H9 (cell line): ENCODE measurements at regions not wholly inside any gene's neighbourhood (a gene's known extent, or its start where the extent isn't known, plus 50 kb on each side); places are given as distances from the start of the nearest gene placed in this dataset.

Source experiments
- DNase-seq: peaks from one replicate; pipeline ENCODE4 v3.0.0-alpha.2; 2017
- H2AFZ ChIP-seq: one replicate; pipeline ENCODE4 v1.6.1; 2013; ENCODE audit warnings: mild to moderate bottlenecking, low read length, control low read depth, moderate library complexity
- H2AK5ac ChIP-seq: 2 replicates; pipeline ENCODE4 v1.6.1; 2013; ENCODE audit warnings: low read length, control low read depth, mixed read lengths; ENCODE audit not compliant: insufficient read length
- H2BK120ac ChIP-seq: one replicate; pipeline ENCODE4 v1.6.1; 2013; ENCODE audit warnings: low read depth, mild to moderate bottlenecking, low read length, control low read depth, inconsistent platforms; ENCODE audit not compliant: poor library complexity, severe bottlenecking
- H2BK12ac ChIP-seq: 2 replicates; pipeline ENCODE4 v1.6.1; 2013; ENCODE audit warnings: low read length, control low read depth, mixed read lengths, low read depth; ENCODE audit not compliant: insufficient read length
- H2BK15ac ChIP-seq: 2 replicates; pipeline ENCODE4 v1.6.1; 2013; ENCODE audit warnings: low read depth, low read length, control low read depth
- H2BK20ac ChIP-seq: one replicate; pipeline ENCODE4 v1.6.1; 2013; ENCODE audit warnings: low read depth, mild to moderate bottlenecking, low read length, control low read depth, inconsistent platforms; ENCODE audit not compliant: poor library complexity, severe bottlenecking
- H2BK5ac ChIP-seq: 2 replicates; pipeline ENCODE4 v1.6.1; 2013; ENCODE audit warnings: low read length, control low read depth, mixed read lengths; ENCODE audit not compliant: insufficient read length
- H3K14ac ChIP-seq: 2 replicates; pipeline ENCODE4 v1.6.1; 2013; ENCODE audit warnings: low read length, control low read depth; ENCODE audit not compliant: insufficient read depth
- H3K18ac ChIP-seq: 2 replicates; pipeline ENCODE4 v1.6.1; 2013; ENCODE audit warnings: low read depth, mild to moderate bottlenecking, mixed read lengths, low read length, control low read depth; ENCODE audit not compliant: insufficient read length
- H3K23ac ChIP-seq: 2 replicates; pipeline ENCODE4 v1.6.1; 2013; ENCODE audit warnings: low read length, control low read depth, mixed read lengths, low read depth; ENCODE audit not compliant: insufficient read length
- H3K23me2 ChIP-seq: 2 replicates; pipeline ENCODE4 v1.6.1; 2013; ENCODE audit warnings: low read depth, mild to moderate bottlenecking, mixed read lengths, low read length, control low read depth; ENCODE audit not compliant: insufficient read length, poor library complexity, severe bottlenecking
- H3K27ac ChIP-seq: 2 replicates; pipeline ENCODE4 v1.5.1; 2013; ENCODE audit warnings: low read length, control low read depth, mixed read lengths, low read depth; ENCODE audit not compliant: insufficient read length
- H3K27me3 ChIP-seq: 2 replicates; pipeline ENCODE4 v1.6.1; 2013; ENCODE audit warnings: low read length, control low read depth, inconsistent platforms; ENCODE audit not compliant: insufficient read depth
- H3K4ac ChIP-seq: 2 replicates; pipeline ENCODE4 v1.6.1; 2013; ENCODE audit warnings: low read depth, mild to moderate bottlenecking, control low read depth, inconsistent platforms, low read length, moderate library complexity
- H3K4me1 ChIP-seq: 2 replicates; pipeline ENCODE4 v1.6.1; 2013; ENCODE audit warnings: low read length, control low read depth, inconsistent platforms; ENCODE audit not compliant: insufficient read depth
- H3K4me2 ChIP-seq: 2 replicates; pipeline ENCODE4 v1.6.1; 2013; ENCODE audit warnings: low read length, control low read depth, mixed read lengths; ENCODE audit not compliant: insufficient read length, insufficient read depth
- H3K56ac ChIP-seq: 2 replicates; pipeline ENCODE4 v1.6.1; 2013; ENCODE audit warnings: low read depth, mild to moderate bottlenecking, mixed read lengths, low read length, control low read depth; ENCODE audit not compliant: insufficient read length
- H3K79me1 ChIP-seq: 2 replicates; pipeline ENCODE4 v1.6.1; 2013; ENCODE audit warnings: low read depth, mild to moderate bottlenecking, moderate library complexity, low read length, control low read depth, inconsistent platforms; ENCODE audit not compliant: insufficient read depth, poor library complexity, severe bottlenecking
- H3K79me2 ChIP-seq: 2 replicates; pipeline ENCODE4 v1.6.1; 2013; ENCODE audit warnings: low read length, control low read depth, inconsistent platforms; ENCODE audit not compliant: insufficient read depth
- H3K9ac ChIP-seq: 2 replicates; pipeline ENCODE4 v1.6.1; 2013; ENCODE audit warnings: low read length, control low read depth, mixed read lengths; ENCODE audit not compliant: insufficient read length; ENCODE audit errors: extremely low read depth
- H3K9me3 ChIP-seq: one replicate; pipeline ENCODE4 v1.6.1; 2013; ENCODE audit warnings: low read depth, low read length, inconsistent platforms; ENCODE audit not compliant: control insufficient read depth
- H3T11ph ChIP-seq: one replicate; pipeline ENCODE4 v1.6.1; 2013; ENCODE audit warnings: mild to moderate bottlenecking, low read length, control low read depth, inconsistent platforms
- H4K20me1 ChIP-seq: one replicate; pipeline ENCODE4 v1.6.1; 2013; ENCODE audit not compliant: control insufficient read depth, insufficient read length, insufficient read depth
- H4K5ac ChIP-seq: 2 replicates; pipeline ENCODE4 v1.6.1; 2013; ENCODE audit warnings: low read depth, mild to moderate bottlenecking, mixed read lengths, low read length, control low read depth; ENCODE audit not compliant: insufficient read length
- H4K8ac ChIP-seq: replicated peaks from 2 replicates; pipeline ENCODE4 v1.6.1; 2013; ENCODE audit warnings: low read length, control low read depth, mixed read lengths, low read depth; ENCODE audit not compliant: insufficient read length
- H4K91ac ChIP-seq: 2 replicates; pipeline ENCODE4 v1.6.1; 2013; ENCODE audit warnings: low read depth, mild to moderate bottlenecking, moderate library complexity, mixed read lengths, low read length, control low read depth; ENCODE audit not compliant: insufficient read length
- H3K27ac Mint-ChIP-seq, 3 experiments: 2 replicates in 2 of 3; 3 replicates in 1 of 3; pipeline ENCODE4 v1.8.0; 2020 to 2021; ENCODE audit warnings: mixed read lengths in 3 of 3, mild to moderate bottlenecking in 1 of 3, moderate library complexity in 1 of 3
- H3K27me3 Mint-ChIP-seq: 2 replicates; pipeline ENCODE4 v1.8.0; 2021; ENCODE audit warnings: low read depth, mild to moderate bottlenecking, moderate library complexity, mixed read lengths
- H3K36me3 Mint-ChIP-seq, 3 experiments: 2 replicates in 2 of 3; 3 replicates in 1 of 3; pipeline ENCODE4 v1.8.0; 2020 to 2021; ENCODE audit warnings: low read depth in 3 of 3, mixed read lengths in 3 of 3; ENCODE audit not compliant: insufficient read depth in 1 of 3
- H3K4me1 Mint-ChIP-seq, 2 experiments: 2 replicates each; pipeline ENCODE4 v1.8.0; 2020; ENCODE audit warnings: mixed read lengths in 2 of 2
- H3K4me3 Mint-ChIP-seq, 2 experiments: 2 replicates in 1 of 2; 3 replicates in 1 of 2; pipeline ENCODE4 v1.8.0; 2020 to 2021; ENCODE audit warnings: mild to moderate bottlenecking in 2 of 2, mixed read lengths in 2 of 2, moderate library complexity in 1 of 2
- H3K9me3 Mint-ChIP-seq, 2 experiments: 2 replicates in 1 of 2; 3 replicates in 1 of 2; pipeline ENCODE4 v1.8.0; 2020; ENCODE audit warnings: mild to moderate bottlenecking in 2 of 2, mixed read lengths in 2 of 2, moderate library complexity in 1 of 2
- CTCF ChIP-seq: fragments of 200-600 bp; sonication (generic); conservative IDR thresholded peaks from 3 replicates; pipeline ENCODE4 v1.8.0; 2021; ENCODE audit warnings: antibody characterized with exemption, mild to moderate bottlenecking
- WGBS: extraction: QIAGEN DNeasy Blood & Tissue Kit; methylation state at CpG from one replicate; pipeline ENCODE4 v1.1.7; 2013; ENCODE audit warnings: missing lambda C conversion rate, low lambda C conversion rate, mixed read lengths; ENCODE audit not compliant: insufficient read length; ENCODE audit errors: extremely low coverage; 5-methylcytosine and 5-hydroxymethylcytosine counted together

DNA sequence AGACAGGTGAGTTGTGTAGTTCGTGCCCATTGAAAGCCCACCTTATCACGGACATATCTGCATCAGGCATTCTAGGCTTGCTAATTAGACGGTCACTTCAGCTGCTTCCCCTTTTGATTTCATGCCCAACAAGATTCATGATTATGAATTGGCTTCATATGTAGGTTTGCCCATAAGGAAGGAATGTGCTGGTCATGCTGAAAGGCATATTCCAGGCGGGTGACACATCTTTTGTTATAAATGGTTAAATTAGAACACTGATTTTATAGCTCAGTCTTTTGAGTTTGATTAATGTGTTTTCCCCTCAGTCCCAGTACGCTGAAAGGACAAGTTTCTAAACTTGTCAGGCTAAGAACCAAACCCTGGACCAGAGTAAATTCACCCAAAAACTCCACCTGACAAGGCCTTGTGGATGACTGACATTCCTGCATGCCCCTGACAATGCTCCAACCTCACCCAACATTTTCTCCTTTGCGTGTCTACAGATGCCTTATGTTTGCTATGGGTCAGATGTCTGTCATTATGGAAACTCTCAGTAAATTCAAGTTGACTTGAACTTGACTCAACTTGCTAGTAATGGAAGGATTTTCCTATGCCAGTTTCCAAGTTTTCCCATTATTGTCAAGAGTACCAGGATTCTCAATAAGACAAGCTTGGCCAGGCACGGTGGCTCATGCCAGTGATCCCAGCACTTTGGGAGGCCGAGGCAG, 421.9 kb downstream of the PMP22 start:
- Histone ChIP-seq H2BK5ac (no peak overlapping the region), H2AK5ac (no peak overlapping the region), H3K27me3 (no peaks in the 10 kb centered on the region), H3K14ac (no peak overlapping the region), H3K4me1 (no peaks in the 10 kb centered on the region), H3K18ac (no peak overlapping the region), H3K23me2 (no peaks in the 10 kb centered on the region), H3K4me2 (no peak overlapping the region), H4K91ac (no peak overlapping the region), H2BK12ac (no peak overlapping the region), H4K20me1 (no peaks in the 10 kb centered on the region), H2BK15ac (no peak overlapping the region), H2AFZ (no peak overlapping the region), H3K27ac (no peak overlapping the region), H4K5ac (no peak overlapping the region), H2BK120ac (no peak overlapping the region), H3T11ph (no peak overlapping the region), H2BK20ac (no peak overlapping the region), H3K23ac (no peak overlapping the region), H4K8ac (no peak overlapping the region), H3K79me2 (no peaks in the 10 kb centered on the region), H3K56ac (no peak overlapping the region), H3K4ac (no peak overlapping the region), H3K79me1 (no peaks in the 10 kb centered on the region), H3K9me3 (no peaks in the 10 kb centered on the region), H3K9ac (no peak overlapping the region)
- TF ChIP-seq CTCF = no peak
- WGBS = no CpG with 5 or more reads among the region's 8 CpGs
- Mint-ChIP-seq H3K27ac (no peak overlapping the region), H3K9me3 (no peaks in the 10 kb centered on the region), H3K4me1 (peaks cover 0 to 3% of the 10 kb centered on the region in 2 experiments; a peak in 1 of 4 replicates), H3K36me3 (0 out of 7 replicates have a peak, but pooled peaks cover 0 to 4% (median 0%) of the 10 kb centered on the region in 3 experiments), H3K27me3 (no peaks in the 10 kb centered on the region), H3K4me3 (no peak overlapping the region)
- no peak for DNase-seq
